Spleen (tissue), 7 donors: ENCODE measurements at regions not wholly inside any gene's neighbourhood (a gene's known extent, or its start where the extent isn't known, plus 50 kb on each side); places are given as distances from the start of the nearest gene placed in this dataset.

Source experiments
- POLR2A ChIP-seq, 3 donors: fragments of 450-650 bp; IDR thresholded peaks; one replicate each; pipeline ENCODE4 v1.5.1; 2017; ENCODE audit warnings: antibody characterized with exemption in 3 of 3, mild to moderate bottlenecking in 1 of 3
- POLR2AphosphoS5 ChIP-seq, 3 donors: sonication (generic); formaldehyde crosslinking; IDR thresholded peaks; one replicate each; pipeline ENCODE4 v1.5.1; 2017; ENCODE audit warnings: antibody characterized with exemption in 3 of 3
- TF ChIP-seq, protein P1 (sequence below), 11 experiments: fragments of 200-600 bp in 7 of 11; fragments of 450-650 bp in 4 of 11; sonication (generic) in 4 of 11; IDR thresholded peaks in 8 of 11; conservative IDR thresholded peaks in 3 of 11; 1 replicate in 7 of 11; 2 replicates in 4 of 11; pipeline versions ENCODE4 v1.4.0 to v1.8.0; 2016 to 2021; ENCODE audit warnings: antibody characterized with exemption in 11 of 11, inconsistent platforms in 4 of 11, mild to moderate bottlenecking in 1 of 11
- donor health status: DM: no; HTN: no; CAD: no; lungs with moderate emphysema.
- donor health status: DM: no; HTN: no; CAD: no.
- donor health status: DM: no; HTN: no; CAD: no.

DNA sequence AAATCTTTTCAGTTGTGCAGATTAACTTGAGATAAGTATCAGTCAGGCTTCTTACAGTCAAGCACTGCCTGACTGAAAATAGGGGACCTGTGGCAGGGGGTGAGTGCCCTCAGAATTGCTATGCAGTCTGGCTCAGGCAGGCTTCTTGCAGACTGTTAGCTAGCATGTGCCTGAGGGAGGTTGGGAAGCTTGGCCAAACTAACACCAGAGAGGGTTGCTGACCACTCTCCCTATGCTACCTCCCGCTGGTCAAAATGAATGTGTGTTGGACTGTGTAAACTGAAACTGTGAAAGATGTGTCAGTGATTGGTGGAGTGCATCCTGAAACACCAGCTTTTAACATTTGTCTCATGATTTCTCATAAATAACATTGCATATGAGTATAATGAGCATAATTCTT lies 622.3 kb upstream of the IMPG1 start:
- TF ChIP-seq, protein P1, sequence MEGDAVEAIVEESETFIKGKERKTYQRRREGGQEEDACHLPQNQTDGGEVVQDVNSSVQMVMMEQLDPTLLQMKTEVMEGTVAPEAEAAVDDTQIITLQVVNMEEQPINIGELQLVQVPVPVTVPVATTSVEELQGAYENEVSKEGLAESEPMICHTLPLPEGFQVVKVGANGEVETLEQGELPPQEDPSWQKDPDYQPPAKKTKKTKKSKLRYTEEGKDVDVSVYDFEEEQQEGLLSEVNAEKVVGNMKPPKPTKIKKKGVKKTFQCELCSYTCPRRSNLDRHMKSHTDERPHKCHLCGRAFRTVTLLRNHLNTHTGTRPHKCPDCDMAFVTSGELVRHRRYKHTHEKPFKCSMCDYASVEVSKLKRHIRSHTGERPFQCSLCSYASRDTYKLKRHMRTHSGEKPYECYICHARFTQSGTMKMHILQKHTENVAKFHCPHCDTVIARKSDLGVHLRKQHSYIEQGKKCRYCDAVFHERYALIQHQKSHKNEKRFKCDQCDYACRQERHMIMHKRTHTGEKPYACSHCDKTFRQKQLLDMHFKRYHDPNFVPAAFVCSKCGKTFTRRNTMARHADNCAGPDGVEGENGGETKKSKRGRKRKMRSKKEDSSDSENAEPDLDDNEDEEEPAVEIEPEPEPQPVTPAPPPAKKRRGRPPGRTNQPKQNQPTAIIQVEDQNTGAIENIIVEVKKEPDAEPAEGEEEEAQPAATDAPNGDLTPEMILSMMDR (IDR thresholded peaks at IDR 0.05 in 8 of 11, conservative IDR thresholded peaks at IDR 0.05 in 3 of 11): no peak
- TF ChIP-seq POLR2AphosphoS5 (IDR thresholded peaks at IDR 0.05) (no peak), POLR2A (IDR thresholded peaks at IDR 0.05) (no peak)
